ENCODE measurements at regions not wholly inside any gene's neighbourhood (a gene's known extent, or its start where the extent isn't known, plus 50 kb on each side); places are given as distances from the start of the nearest gene placed in this dataset.
"Not testable (repeated sequence)": the region's sequence is repeated elsewhere in the genome, so short reads cannot be mapped to it uniquely, and the experiment has no call there.

- no peak for ATAC-seq (ENCODE audit: low read depth)
- Mint-ChIP-seq H3K27ac (no peak overlapping the region), H3K4me1 (no peaks in the 10 kb centered on the region), H3K27me3 (peaks cover 15% of the 10 kb centered on the region), H3K36me3 (no peaks in the 10 kb centered on the region), H3K4me3 (no peak overlapping the region), H3K9me3 (peaks cover 27% of the 10 kb centered on the region)
- POLR2A ChIA-PET = no interaction called here
- DNase-seq = no peak
Observed at GRCh38 chr6:105688573-105688972, 285.7 kb upstream of the PREP start.

- H3K4me3 Mint-ChIP-seq; H3K36me3 Mint-ChIP-seq; H3K4me1 Mint-ChIP-seq; ATAC-seq (ENCODE audit: low read depth); DNase-seq; H3K27ac Mint-ChIP-seq; POLR2A ChIA-PET: not testable (repeated sequence)
- Mint-ChIP-seq H3K9me3 (peaks cover 27% of the 10 kb centered on the region), H3K27me3 (peaks cover 10% of the 10 kb centered on the region)
Observed at GRCh38 chr6:105686793-105687192, 283.9 kb upstream of the PREP start.

GRCh38 chr6:105681061-105681460 lies 278.2 kb upstream of the PREP start:
- POLR2A ChIA-PET = no interaction called here
- H3K9me3 Mint-ChIP-seq = peaks cover 7% of the 10 kb centered on the region
- H3K36me3 Mint-ChIP-seq = peaks cover 1% of the 10 kb centered on the region
- no peak overlapping the region for H3K4me3 Mint-ChIP-seq
- ATAC-seq (ENCODE audit: low read depth) (no peak), DNase-seq (no peak)
- no peak overlapping the region for H3K27ac Mint-ChIP-seq
- peaks cover 12% of the 10 kb centered on the region for H3K27me3 Mint-ChIP-seq
- H3K4me1 Mint-ChIP-seq = no peaks in the 10 kb centered on the region

GRCh38 chr6:105680131-105680530 lies 277.2 kb upstream of the PREP start:
- H3K27me3 Mint-ChIP-seq = peaks cover 12% of the 10 kb centered on the region
- H3K4me1 Mint-ChIP-seq = no peaks in the 10 kb centered on the region
- POLR2A ChIA-PET = no interaction called here
- ATAC-seq (ENCODE audit: low read depth) = no peak
- peaks cover 6% of the 10 kb centered on the region for H3K9me3 Mint-ChIP-seq
- H3K4me3 Mint-ChIP-seq = no peak overlapping the region
- H3K27ac Mint-ChIP-seq = no peak overlapping the region
- peaks cover 1% of the 10 kb centered on the region for H3K36me3 Mint-ChIP-seq
- no peak for DNase-seq

GRCh38 chr6:105678516-105678915 lies 275.6 kb upstream of the PREP start:
- Mint-ChIP-seq H3K4me3 (no peak overlapping the region), H3K9me3 (peaks cover 4% of the 10 kb centered on the region), H3K27ac (no peak overlapping the region), H3K4me1 (no peaks in the 10 kb centered on the region), H3K27me3 (peaks cover 10% of the 10 kb centered on the region), H3K36me3 (peaks cover 1% of the 10 kb centered on the region)
- no peak for DNase-seq
- POLR2A ChIA-PET = no interaction called here
- ATAC-seq (ENCODE audit: low read depth) = no peak

GRCh38 chr6:105677671-105678475 lies 275.0 kb upstream of the PREP start:
- H3K4me1 Mint-ChIP-seq = no peaks in the 10 kb centered on the region
- H3K9me3 Mint-ChIP-seq = peaks cover 4% of the 10 kb centered on the region
- peaks cover 1% of the 10 kb centered on the region for H3K36me3 Mint-ChIP-seq
- peaks cover 12% of the 10 kb centered on the region for H3K27me3 Mint-ChIP-seq
- ATAC-seq (ENCODE audit: low read depth) (no peak), DNase-seq (no peak)
- no peak overlapping the region for H3K4me3 Mint-ChIP-seq
- no peak overlapping the region for H3K27ac Mint-ChIP-seq
- POLR2A ChIA-PET = no interaction called here

- peaks cover 7% of the 10 kb centered on the region for H3K9me3 Mint-ChIP-seq
- peaks cover 1% of the 10 kb centered on the region for H3K36me3 Mint-ChIP-seq
- peaks cover 19% of the 10 kb centered on the region for H3K27me3 Mint-ChIP-seq
- H3K27ac Mint-ChIP-seq = no peak overlapping the region
- POLR2A ChIA-PET = no interaction called here
- DNase-seq (no peak), ATAC-seq (ENCODE audit: low read depth) (no peak)
- H3K4me3 Mint-ChIP-seq = no peak overlapping the region
- no peaks in the 10 kb centered on the region for H3K4me1 Mint-ChIP-seq
Observed at GRCh38 chr6:105676857-105677256, 274.0 kb upstream of the PREP start.

- H3K36me3 Mint-ChIP-seq = peaks cover under 1% of the 10 kb centered on the region
- DNase-seq (no peak), ATAC-seq (ENCODE audit: low read depth) (no peak)
- no peaks in the 10 kb centered on the region for H3K4me1 Mint-ChIP-seq
- peaks cover 5% of the 10 kb centered on the region for H3K9me3 Mint-ChIP-seq
- H3K27ac Mint-ChIP-seq = no peak overlapping the region
- H3K27me3 Mint-ChIP-seq = peaks cover 21% of the 10 kb centered on the region
- POLR2A ChIA-PET = no interaction called here
- H3K4me3 Mint-ChIP-seq = no peak overlapping the region
Observed at GRCh38 chr6:105675715-105676397, 273.0 kb upstream of the PREP start.

GRCh38 chr6:105672856-105673538 lies 270.1 kb upstream of the PREP start:
- not testable (repeated sequence) for ATAC-seq (ENCODE audit: low read depth)

GRCh38 chr6:105669232-105669631 lies 266.4 kb upstream of the PREP start:
- DNase-seq (no peak), ATAC-seq (ENCODE audit: low read depth) (no peak)
- no peak overlapping the region for H3K4me3 Mint-ChIP-seq
- H3K36me3 Mint-ChIP-seq = no peaks in the 10 kb centered on the region
- no peaks in the 10 kb centered on the region for H3K4me1 Mint-ChIP-seq
- POLR2A ChIA-PET = no interaction called here
- H3K27ac Mint-ChIP-seq = no peak overlapping the region
- peaks cover 10% of the 10 kb centered on the region for H3K9me3 Mint-ChIP-seq
- H3K27me3 Mint-ChIP-seq = peaks cover 25% of the 10 kb centered on the region

More at GRCh38 chr6:105672856-105673538, 270.1 kb upstream of the PREP start:
- H3K36me3 Mint-ChIP-seq, H3K27ac Mint-ChIP-seq, DNase-seq, H3K9me3 Mint-ChIP-seq, H3K4me3 Mint-ChIP-seq, H3K4me1 Mint-ChIP-seq, POLR2A ChIA-PET: not testable (repeated sequence)
- peaks cover 25% of the 10 kb centered on the region for H3K27me3 Mint-ChIP-seq

- POLR2A ChIA-PET = no interaction called here
- DNase-seq = no peak
- no peak overlapping the region for H3K27ac Mint-ChIP-seq
- ATAC-seq (ENCODE audit: low read depth) = no peak
- peaks cover 24% of the 10 kb centered on the region for H3K27me3 Mint-ChIP-seq
- peaks cover 1% of the 10 kb centered on the region for H3K36me3 Mint-ChIP-seq
- H3K4me3 Mint-ChIP-seq = no peak overlapping the region
- H3K4me1 Mint-ChIP-seq = no peaks in the 10 kb centered on the region
- H3K9me3 Mint-ChIP-seq = peaks cover 9% of the 10 kb centered on the region
Observed at GRCh38 chr6:105667056-105667455, 264.2 kb upstream of the PREP start.

- DNase-seq (no peak), ATAC-seq (ENCODE audit: low read depth) (no peak)
- POLR2A ChIA-PET = no interaction called here
- peaks cover 3% of the 10 kb centered on the region for H3K36me3 Mint-ChIP-seq
- H3K4me3 Mint-ChIP-seq = no peak overlapping the region
- H3K9me3 Mint-ChIP-seq = peaks cover 12% of the 10 kb centered on the region
- peaks cover 18% of the 10 kb centered on the region for H3K27me3 Mint-ChIP-seq
- H3K4me1 Mint-ChIP-seq = no peaks in the 10 kb centered on the region
- no peak overlapping the region for H3K27ac Mint-ChIP-seq
Observed at GRCh38 chr6:105664931-105665330, 262.0 kb upstream of the PREP start.

GRCh38 chr6:105651969-105652368 lies 249.1 kb upstream of the PREP start:
- ATAC-seq (ENCODE audit: low read depth) = peak; percentile 17
- Mint-ChIP-seq H3K4me1 (peaks cover 36% of the 10 kb centered on the region), H3K27me3 (peaks cover 9% of the 10 kb centered on the region), H3K36me3 (peaks cover 2% of the 10 kb centered on the region), H3K4me3 (no peak overlapping the region), H3K9me3 (peaks cover 7% of the 10 kb centered on the region), H3K27ac (no peak overlapping the region)
- POLR2A ChIA-PET = no interaction called here
- no peak for DNase-seq

- peaks cover 6% of the 10 kb centered on the region for H3K9me3 Mint-ChIP-seq
- no peak for ATAC-seq (ENCODE audit: low read depth)
- H3K27ac Mint-ChIP-seq = no peak overlapping the region
- peaks cover 51% of the 10 kb centered on the region for H3K4me1 Mint-ChIP-seq
- POLR2A ChIA-PET = no interaction called here
- DNase-seq = no peak
- H3K36me3 Mint-ChIP-seq = peaks cover 2% of the 10 kb centered on the region
- no peak overlapping the region for H3K4me3 Mint-ChIP-seq
- peaks cover 9% of the 10 kb centered on the region for H3K27me3 Mint-ChIP-seq
Observed at GRCh38 chr6:105650347-105650746, 247.5 kb upstream of the PREP start.
